Fibroblast of lung (primary cell): ENCODE measurements at regions not wholly inside any gene's neighbourhood (a gene's known extent, or its start where the extent isn't known, plus 50 kb on each side); places are given as distances from the start of the nearest gene placed in this dataset.
"Not testable (repeated sequence)": the region's sequence is repeated elsewhere in the genome, so short reads cannot be mapped to it uniquely, and the experiment has no call there.

Experiments
- DNase-seq, 2 donors: peaks; one replicate each; pipeline versions ENCODE4 v3.0.0 to v3.0.0-alpha.2; 2010; ENCODE audit warnings: low read depth in 2 of 2
- H2AFZ ChIP-seq: 2 replicates; pipeline ENCODE4 v1.5.1; 2012; ENCODE audit warnings: low read length, control low read depth, inconsistent platforms
- H3K27ac ChIP-seq: 2 replicates; pipeline ENCODE4 v1.5.1; 2011; ENCODE audit warnings: low read length, control low read depth; ENCODE audit not compliant: insufficient read depth
- H3K27me3 ChIP-seq: 2 replicates; pipeline ENCODE4 v1.5.1; 2011; ENCODE audit warnings: mild to moderate bottlenecking, low read length; ENCODE audit not compliant: control insufficient read depth, insufficient read depth
- H3K36me3 ChIP-seq: 2 replicates; pipeline ENCODE4 v1.5.1; 2011; ENCODE audit warnings: low read length; ENCODE audit not compliant: control insufficient read depth, insufficient read depth
- H3K4me1 ChIP-seq: 2 replicates; pipeline ENCODE4 v1.5.1; 2011; ENCODE audit warnings: low read length; ENCODE audit not compliant: control insufficient read depth, insufficient read depth; ENCODE audit errors: extremely low read depth
- H3K4me2 ChIP-seq: 2 replicates; pipeline ENCODE4 v1.5.1; 2011; ENCODE audit warnings: low read length, control low read depth; ENCODE audit not compliant: insufficient read depth; ENCODE audit errors: extremely low read depth
- H3K4me3 ChIP-seq, 4 experiments: fragments of 200-600 bp in 1 of 4; sonication (generic) in 1 of 4; replicated peaks in 1 of 4; 2 replicates each; pipeline ENCODE4 v1.5.1; 2011 to 2016; ENCODE audit warnings: low read length in 4 of 4, low read depth in 3 of 4, mild to moderate bottlenecking in 3 of 4, control low read depth in 2 of 4, inconsistent platforms in 1 of 4, mixed read lengths in 1 of 4; ENCODE audit not compliant: insufficient read depth in 1 of 4; ENCODE audit errors: control extremely low read depth in 1 of 4
- H3K79me2 ChIP-seq: 2 replicates; pipeline ENCODE4 v1.5.1; 2012; ENCODE audit warnings: mild to moderate bottlenecking, low read length, inconsistent platforms; ENCODE audit not compliant: control insufficient read depth, insufficient read depth
- H3K9ac ChIP-seq: 2 replicates; pipeline ENCODE4 v1.5.1; 2011; ENCODE audit warnings: mild to moderate bottlenecking, low read length, control low read depth; ENCODE audit not compliant: insufficient read depth
- H3K9me3 ChIP-seq: 2 replicates; pipeline ENCODE4 v1.5.1; 2012; ENCODE audit warnings: low read depth, low read length; ENCODE audit not compliant: control insufficient read depth, insufficient read depth
- H4K20me1 ChIP-seq: 2 replicates; pipeline ENCODE4 v1.5.1; 2011; ENCODE audit warnings: low read length; ENCODE audit not compliant: control insufficient read depth, insufficient read depth; ENCODE audit errors: extremely low read depth

GRCh38 chr7:150146124-150146523 is 177.0 kb upstream of the LRRC61 start:
- H3K36me3 ChIP-seq, H3K27ac ChIP-seq, DNase-seq, H2AFZ ChIP-seq, H3K4me1 ChIP-seq, H3K27me3 ChIP-seq, H3K9ac ChIP-seq, H3K79me2 ChIP-seq, H3K4me2 ChIP-seq, H3K9me3 ChIP-seq, H3K4me3 ChIP-seq, H4K20me1 ChIP-seq: not testable (repeated sequence)

- DNase-seq, H3K36me3 ChIP-seq, H4K20me1 ChIP-seq, H3K4me3 ChIP-seq, H2AFZ ChIP-seq, H3K79me2 ChIP-seq, H3K4me2 ChIP-seq, H3K9ac ChIP-seq, H3K27ac ChIP-seq, H3K4me1 ChIP-seq, H3K9me3 ChIP-seq, H3K27me3 ChIP-seq: not testable (repeated sequence)
Measured at GRCh38 chr7:150147524-150147923, 175.6 kb upstream of the LRRC61 start.

- not testable (repeated sequence) for H4K20me1 ChIP-seq, H3K9me3 ChIP-seq, DNase-seq, H3K9ac ChIP-seq, H3K27ac ChIP-seq, H3K4me3 ChIP-seq, H3K36me3 ChIP-seq, H3K27me3 ChIP-seq, H3K4me2 ChIP-seq, H2AFZ ChIP-seq, H3K4me1 ChIP-seq, H3K79me2 ChIP-seq
Measured at GRCh38 chr7:150156015-150156414, 167.1 kb upstream of the LRRC61 start.

- H3K4me3 ChIP-seq, result not testable (repeated sequence)
Measured at GRCh38 chr7:150158696-150159095, 164.5 kb upstream of the LRRC61 start.

GRCh38 chr7:150169515-150169914 is 153.6 kb upstream of the LRRC61 start:
- not testable (repeated sequence) for H3K27ac ChIP-seq, H3K9me3 ChIP-seq, H3K9ac ChIP-seq, H3K79me2 ChIP-seq, H4K20me1 ChIP-seq, H3K4me3 ChIP-seq, DNase-seq, H3K36me3 ChIP-seq, H2AFZ ChIP-seq, H3K27me3 ChIP-seq, H3K4me2 ChIP-seq, H3K4me1 ChIP-seq

More at GRCh38 chr7:150158696-150159095, 164.5 kb upstream of the LRRC61 start:
- H3K27ac ChIP-seq, DNase-seq, H4K20me1 ChIP-seq, H3K9ac ChIP-seq, H3K36me3 ChIP-seq, H3K27me3 ChIP-seq, H3K9me3 ChIP-seq, H3K4me2 ChIP-seq, H2AFZ ChIP-seq, H3K4me1 ChIP-seq, H3K79me2 ChIP-seq: not testable (repeated sequence)

GRCh38 chr7:150169943-150170490 is 153.1 kb upstream of the LRRC61 start:
- H3K27ac ChIP-seq, H3K36me3 ChIP-seq, H4K20me1 ChIP-seq, H3K4me2 ChIP-seq, H3K27me3 ChIP-seq, H3K9me3 ChIP-seq, DNase-seq, H3K79me2 ChIP-seq, H2AFZ ChIP-seq, H3K9ac ChIP-seq, H3K4me3 ChIP-seq, H3K4me1 ChIP-seq: not testable (repeated sequence)

- H4K20me1 ChIP-seq, H3K4me3 ChIP-seq, H3K79me2 ChIP-seq, H3K9ac ChIP-seq, H3K4me2 ChIP-seq, H3K36me3 ChIP-seq, H2AFZ ChIP-seq, H3K9me3 ChIP-seq, DNase-seq, H3K4me1 ChIP-seq, H3K27me3 ChIP-seq, H3K27ac ChIP-seq: not testable (repeated sequence)
Measured at GRCh38 chr7:150183602-150184001, 139.6 kb upstream of the LRRC61 start.
